GM21367 (cell line): ENCODE measurements at regions not wholly inside any gene's neighbourhood (a gene's known extent, or its start where the extent isn't known, plus 50 kb on each side); places are given as distances from the start of the nearest gene placed in this dataset.
"Not testable (repeated sequence)": the region's sequence is repeated elsewhere in the genome, so short reads cannot be mapped to it uniquely, and the experiment has no call there.

Experiments used
- ATAC-seq: cut with Tn5 transposase; IDR thresholded peaks from one replicate; pipeline ENCODE4 v1.9.1; 2021; ENCODE audit not compliant: unreplicated experiment

DNA sequence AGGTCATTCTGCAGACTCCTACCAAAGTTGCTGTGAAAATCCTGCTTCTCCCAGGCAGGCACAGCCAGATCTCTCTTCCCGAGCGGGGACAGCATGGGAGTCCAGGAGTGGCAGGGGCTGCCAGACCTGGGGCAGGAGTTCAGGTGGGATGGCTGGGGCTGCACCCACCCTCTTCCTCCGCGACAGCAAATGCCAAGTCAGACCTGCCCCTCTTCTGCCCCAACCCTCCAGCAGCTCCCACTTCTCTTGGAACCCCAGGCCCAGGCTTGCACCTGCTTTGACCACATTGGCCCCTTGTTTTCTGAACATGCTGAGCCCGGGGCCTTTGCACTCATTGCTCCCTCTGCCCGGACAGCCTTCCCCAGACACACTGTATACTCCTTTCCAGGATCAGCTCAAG is 288.2 kb upstream of the HS6ST1 start:
- no peak for ATAC-seq

DNA sequence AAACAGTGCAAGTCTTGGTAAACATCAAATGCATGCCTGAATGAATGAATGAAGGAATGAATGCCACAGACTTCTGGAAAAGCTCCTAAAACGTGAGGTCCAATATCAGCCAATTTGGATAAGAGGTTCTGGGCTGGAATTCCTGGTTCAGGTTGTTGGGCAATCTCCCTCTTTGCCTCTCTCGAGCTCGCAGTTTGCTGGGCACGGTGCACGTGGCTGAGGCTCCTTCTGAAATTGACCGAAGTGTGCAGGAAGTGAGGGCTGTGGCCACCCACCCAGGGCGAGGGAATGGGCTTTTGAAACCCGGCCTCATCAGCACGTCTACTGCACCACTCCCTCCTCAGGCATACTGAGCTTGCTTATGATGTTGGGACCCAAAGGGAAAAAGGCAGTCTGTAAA is 288.8 kb upstream of the HS6ST1 start:
- no peak for ATAC-seq

GRCh38 chr2:128607911-128608506 is 289.3 kb upstream of the HS6ST1 start:
- no peak for ATAC-seq

DNA sequence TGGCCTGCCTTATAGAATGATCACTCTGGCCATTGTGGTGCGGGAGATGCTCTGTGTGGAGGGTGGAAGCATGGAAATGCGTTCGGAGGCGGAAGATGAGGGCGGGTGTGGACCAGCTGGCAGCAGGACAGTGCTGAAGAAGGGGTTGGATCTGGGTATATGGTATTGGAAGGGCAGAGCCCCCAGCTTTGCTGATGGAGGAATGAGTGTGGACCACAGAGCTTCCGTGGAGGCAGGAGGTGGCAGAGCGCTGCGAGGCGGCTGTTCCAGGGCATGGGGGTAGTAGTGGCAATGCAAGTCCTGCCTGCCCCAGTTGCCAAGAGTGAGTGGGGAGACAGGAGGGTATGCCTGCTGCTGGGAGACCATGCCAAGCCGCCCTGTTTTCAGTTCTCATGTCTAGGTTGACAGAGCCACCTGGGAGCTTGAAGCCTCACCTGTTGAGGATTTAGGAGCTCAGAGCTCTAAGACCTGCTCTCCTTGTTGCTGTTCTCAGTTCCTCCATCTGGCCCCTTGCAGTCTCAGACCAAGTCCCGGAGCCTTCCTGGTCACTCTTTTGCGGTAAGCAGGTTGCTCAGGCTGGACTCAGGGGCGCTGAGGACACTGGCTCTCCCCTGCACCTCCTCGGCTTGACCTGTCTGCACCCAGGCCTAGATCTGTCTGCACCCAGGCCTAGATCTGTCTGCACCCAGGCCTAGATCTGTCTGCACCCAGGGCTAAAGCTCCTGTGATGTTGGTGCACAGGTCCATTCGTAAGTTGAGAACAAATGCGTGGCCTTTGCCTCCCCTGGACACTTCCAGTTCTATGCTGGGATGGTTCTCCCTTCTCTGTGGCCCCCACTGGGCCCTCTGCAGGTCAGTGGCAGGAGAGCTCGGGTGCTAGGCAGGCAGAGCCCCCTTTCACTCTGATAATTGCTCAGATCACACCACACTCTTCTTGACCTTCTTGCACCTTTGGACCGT is 290.5 kb upstream of the HS6ST1 start:
- no peak for ATAC-seq

GRCh38 chr2:128610496-128610895 is 291.8 kb upstream of the HS6ST1 start:
- ATAC-seq, result no peak

- no peak for ATAC-seq
Observed at GRCh38 chr2:128611421-128612320, 293.0 kb upstream of the HS6ST1 start.

DNA sequence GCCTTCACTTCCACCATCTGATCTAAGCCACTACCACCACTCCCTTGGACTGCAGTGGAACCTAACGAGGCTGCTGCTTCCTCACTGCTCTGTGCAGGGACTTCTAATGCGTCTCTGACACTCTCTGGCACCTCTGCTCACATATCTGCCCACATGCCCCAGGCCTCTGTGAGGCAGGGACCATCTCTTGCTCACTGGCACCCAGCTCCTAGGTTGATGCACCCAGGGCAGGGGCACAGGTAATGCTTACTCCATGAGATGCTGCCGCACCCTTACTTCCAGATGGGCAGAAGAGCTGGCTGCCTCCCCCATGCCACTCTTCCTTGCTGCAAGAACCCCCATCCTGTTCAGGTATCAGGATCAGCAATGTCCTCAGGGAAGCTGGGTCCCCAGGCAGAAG is 294.0 kb upstream of the HS6ST1 start:
- no peak for ATAC-seq

GRCh38 chr2:128613351-128613750 is 294.7 kb upstream of the HS6ST1 start:
- ATAC-seq, result no peak

DNA sequence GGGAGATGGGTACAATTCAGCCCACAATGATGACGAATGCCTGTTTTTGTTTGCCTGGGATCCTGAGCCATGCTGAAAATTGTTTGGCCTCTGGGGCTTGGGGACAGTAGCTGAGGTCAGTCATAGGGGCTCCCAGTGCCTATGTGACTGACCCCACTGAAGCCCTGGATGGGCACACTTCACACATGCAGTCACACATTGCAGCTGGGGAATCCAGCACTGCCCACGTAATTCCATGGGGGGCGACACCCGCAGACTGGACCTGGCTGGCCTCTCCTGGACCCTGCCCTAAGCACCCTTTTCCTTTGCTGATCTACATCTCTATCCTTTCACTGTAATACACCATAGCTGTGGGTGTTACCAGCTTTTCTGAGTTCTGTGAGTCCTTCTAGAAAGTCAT is 295.2 kb upstream of the HS6ST1 start:
- no peak for ATAC-seq

- not testable (repeated sequence) for ATAC-seq
Observed at GRCh38 chr2:128614907-128615306, 296.2 kb upstream of the HS6ST1 start.

DNA sequence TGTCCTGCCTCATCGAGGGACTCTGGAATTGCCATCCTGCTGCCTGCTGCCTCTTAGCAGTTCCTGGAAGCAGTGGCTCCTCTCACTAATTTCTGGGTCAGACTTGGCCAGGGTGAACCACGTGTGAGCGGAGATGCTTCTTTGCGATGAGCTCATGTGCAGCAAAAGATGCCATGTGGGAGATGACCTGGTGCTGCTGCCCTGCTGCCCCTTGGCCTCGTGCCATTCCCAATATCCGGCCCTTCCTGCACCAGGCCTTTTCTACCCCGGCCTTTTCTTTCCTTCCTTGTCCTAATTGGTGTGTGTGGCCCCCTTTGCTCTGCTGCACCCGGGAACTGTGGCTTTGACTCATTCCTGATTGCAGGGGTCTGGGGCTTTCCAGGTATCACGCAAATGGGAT is 296.9 kb upstream of the HS6ST1 start:
- ATAC-seq, result no peak

GRCh38 chr2:128617029-128617590 is 298.4 kb upstream of the HS6ST1 start:
- ATAC-seq, result no peak

DNA sequence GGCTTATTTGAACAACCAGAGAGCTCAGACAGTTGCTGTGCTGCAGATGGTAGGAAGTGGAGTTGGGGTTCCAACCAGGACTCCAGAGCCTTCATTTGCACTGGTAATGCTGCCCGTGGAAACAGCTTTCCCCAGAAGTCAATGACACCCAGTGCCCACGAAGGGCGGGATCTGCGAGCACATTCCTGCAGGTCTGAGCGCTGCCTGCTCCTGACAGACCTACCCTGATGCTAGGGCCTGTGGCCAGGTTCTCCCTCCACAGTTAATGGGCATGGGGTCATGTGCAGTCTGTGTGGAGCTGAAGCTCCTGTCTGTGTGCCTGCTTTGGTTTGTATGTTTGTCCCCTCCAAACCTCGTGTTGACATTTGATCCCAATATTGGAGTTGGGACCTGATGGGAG is 299.0 kb upstream of the HS6ST1 start:
- no peak for ATAC-seq

DNA sequence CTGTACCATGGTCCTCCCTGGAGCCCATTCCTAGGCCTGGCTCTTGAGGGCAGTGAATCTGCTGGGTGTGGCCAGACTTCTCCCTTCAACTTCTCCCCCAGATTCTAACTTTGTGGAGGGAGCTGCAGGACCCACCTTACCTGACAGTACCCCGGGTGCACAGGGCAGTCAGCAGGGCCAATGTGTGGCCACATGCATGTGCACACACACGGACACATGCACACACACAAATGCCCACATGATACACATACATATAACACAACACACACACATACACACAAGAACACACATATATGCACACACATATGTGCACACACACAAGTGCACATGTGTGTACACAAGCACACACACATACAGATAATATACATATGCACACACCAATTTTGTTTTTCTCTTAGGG is 300.0 kb upstream of the HS6ST1 start:
- ATAC-seq, result no peak

DNA sequence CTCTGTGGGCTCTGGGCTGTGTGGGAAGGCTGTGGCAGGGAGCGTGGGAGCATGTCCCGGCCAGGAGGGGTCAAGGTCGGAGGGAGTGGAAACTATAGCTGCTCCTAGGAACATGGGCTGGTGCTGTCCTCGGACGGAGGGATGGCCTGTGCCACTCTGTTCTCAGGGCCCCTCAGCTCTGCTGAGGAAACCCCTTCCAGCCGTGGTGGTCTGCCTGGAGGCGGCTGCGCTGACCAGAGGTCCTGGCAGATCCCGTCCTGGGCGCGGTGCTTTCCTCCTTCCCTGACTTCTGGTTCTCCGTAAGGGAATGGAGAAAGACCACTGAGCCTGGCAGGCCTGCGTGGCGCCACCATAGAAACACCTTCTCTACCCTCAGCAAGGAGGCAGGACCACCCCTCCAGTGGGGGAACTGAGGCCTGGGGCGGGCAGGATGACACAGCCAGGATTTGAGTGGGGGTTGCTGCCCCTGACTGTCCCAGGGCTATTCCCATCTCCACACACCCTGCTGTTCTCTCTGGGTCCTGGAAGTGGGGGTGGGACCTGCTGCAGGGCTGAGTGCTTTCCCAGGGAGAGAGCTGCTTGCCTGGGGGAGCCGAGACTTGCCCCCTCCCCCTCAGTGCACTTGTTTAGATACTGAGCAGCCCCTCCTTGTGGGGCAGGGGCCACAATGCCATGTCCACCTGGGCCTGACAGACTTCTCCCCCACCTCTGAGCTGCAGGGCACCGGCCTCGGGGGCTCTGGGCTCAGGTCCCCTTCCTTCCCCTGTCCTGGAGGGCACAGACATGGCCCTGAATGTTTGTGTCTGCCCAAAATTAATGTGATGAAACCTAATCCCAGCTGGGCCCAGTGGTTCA is 301.0 kb upstream of the HS6ST1 start:
- no peak for ATAC-seq

- ATAC-seq, result no peak
Observed at GRCh38 chr2:128621074-128621473, 302.4 kb upstream of the HS6ST1 start.

- ATAC-seq, result no peak
Observed at GRCh38 chr2:128622371-128622770, 303.7 kb upstream of the HS6ST1 start.

GRCh38 chr2:128622955-128623620 is 304.4 kb upstream of the HS6ST1 start:
- ATAC-seq, result no peak
